SK-N-SH treated with all-trans-retinoic acid at 6 μM for 48 hours (cell line): ENCODE measurements at regions not wholly inside any gene's neighbourhood (a gene's known extent, or its start where the extent isn't known, plus 50 kb on each side); places are given as distances from the start of the nearest gene placed in this dataset.

ENCODE experiments used
- ARNTL ChIP-seq: fragments of 450-650 bp; formaldehyde crosslinking; IDR thresholded peaks from 2 replicates; pipeline ENCODE4 v1.5.0; 2020; ENCODE audit warnings: low read depth, mild to moderate bottlenecking, moderate library complexity, borderline replicate concordance
- ESRRG ChIP-seq: fragments of 250-450 bp; sonication (Bioruptor Pico); IDR thresholded peaks from 2 replicates; pipeline ENCODE4 v1.6.1; 2021; ENCODE audit warnings: mild to moderate bottlenecking
- ISL1 ChIP-seq: fragments of 250-450 bp; sonication (Bioruptor Pico); IDR thresholded peaks from 2 replicates; pipeline ENCODE4 v2.1.2; 2022; ENCODE audit warnings: mild to moderate bottlenecking, moderate library complexity
- OSR1 ChIP-seq: fragments of 250-450 bp; sonication (Bioruptor Pico); IDR thresholded peaks from 2 replicates; pipeline ENCODE4 v1.8.0; 2022; ENCODE audit warnings: moderate library complexity, mild to moderate bottlenecking, inconsistent platforms
- PATZ1 ChIP-seq: fragments of 250-450 bp; sonication (Bioruptor Pico); IDR thresholded peaks from 2 replicates; pipeline ENCODE4 v1.8.0; 2020; ENCODE audit warnings: mild to moderate bottlenecking, moderate library complexity, borderline replicate concordance
- POU6F1 ChIP-seq: fragments of 250-450 bp; sonication (Bioruptor Pico); IDR thresholded peaks from 2 replicates; pipeline ENCODE4 v1.8.0; 2021; ENCODE audit warnings: low read depth, mild to moderate bottlenecking, moderate library complexity, borderline replicate concordance
- RARB ChIP-seq: fragments of 250-450 bp; sonication (Bioruptor Pico); IDR thresholded peaks from 2 replicates; pipeline ENCODE4 v1.8.0; 2021; ENCODE audit warnings: mild to moderate bottlenecking, moderate library complexity
- TOX ChIP-seq: fragments of 250-450 bp; sonication (Bioruptor Pico); IDR thresholded peaks from 2 replicates; pipeline ENCODE4 v1.8.0; 2021; ENCODE audit warnings: mild to moderate bottlenecking, moderate library complexity, borderline replicate concordance
- ZFP3 ChIP-seq: fragments of 250-450 bp; sonication (Bioruptor Pico); IDR thresholded peaks from 2 replicates; pipeline ENCODE4 v1.5.0; 2020; ENCODE audit warnings: mild to moderate bottlenecking, moderate library complexity
- ZFP30 ChIP-seq: fragments of 450-650 bp; formaldehyde crosslinking; IDR thresholded peaks from 2 replicates; pipeline ENCODE4 v1.5.0; 2022; ENCODE audit warnings: mild to moderate bottlenecking, moderate library complexity
- ZNF8 ChIP-seq: fragments of 450-650 bp; formaldehyde crosslinking; IDR thresholded peaks from 2 replicates; pipeline ENCODE4 v1.5.0; 2020; ENCODE audit warnings: mild to moderate bottlenecking, moderate library complexity

GRCh38 chr17:13352747-13353415 lies 248.8 kb downstream of the HS3ST3A1 start:
- no peak for TF ChIP-seq POU6F1
- TF ChIP-seq ARNTL (CRISPR knock-in tag) = no peak
- TF ChIP-seq ZFP30 = no peak
- no peak for TF ChIP-seq RARB (CRISPR knock-in tag)
- TF ChIP-seq ZNF8 (CRISPR knock-in tag) = no peak
- TF ChIP-seq TOX = no peak
- no peak for TF ChIP-seq ZFP3 (CRISPR knock-in tag)
- TF ChIP-seq OSR1 (CRISPR knock-in tag) = no peak
- TF ChIP-seq PATZ1 (CRISPR knock-in tag) = no peak
- TF ChIP-seq ESRRG (CRISPR knock-in tag) = no peak
- no peak for TF ChIP-seq ISL1
